Thyroid gland (tissue), 4 donors: ENCODE measurements at regions not wholly inside any gene's neighbourhood (a gene's known extent, or its start where the extent isn't known, plus 50 kb on each side); places are given as distances from the start of the nearest gene placed in this dataset.

Source experiments
- POLR2A ChIP-seq, 2 donors: fragments of 450-650 bp; IDR thresholded peaks; one replicate each; pipeline ENCODE4 v1.6.1; 2017; ENCODE audit warnings: antibody characterized with exemption in 2 of 2, mild to moderate bottlenecking in 2 of 2, moderate library complexity in 1 of 2
- TF ChIP-seq, protein P1 (sequence below), 6 experiments: fragments of 200-600 bp in 3 of 6; fragments of 450-650 bp in 3 of 6; sonication (generic) in 3 of 6; IDR thresholded peaks; one replicate each; pipeline ENCODE4 v1.5.1; 2016 to 2019; ENCODE audit warnings: antibody characterized with exemption in 6 of 6, mild to moderate bottlenecking in 2 of 6, inconsistent platforms in 1 of 6, moderate library complexity in 1 of 6

DNA sequence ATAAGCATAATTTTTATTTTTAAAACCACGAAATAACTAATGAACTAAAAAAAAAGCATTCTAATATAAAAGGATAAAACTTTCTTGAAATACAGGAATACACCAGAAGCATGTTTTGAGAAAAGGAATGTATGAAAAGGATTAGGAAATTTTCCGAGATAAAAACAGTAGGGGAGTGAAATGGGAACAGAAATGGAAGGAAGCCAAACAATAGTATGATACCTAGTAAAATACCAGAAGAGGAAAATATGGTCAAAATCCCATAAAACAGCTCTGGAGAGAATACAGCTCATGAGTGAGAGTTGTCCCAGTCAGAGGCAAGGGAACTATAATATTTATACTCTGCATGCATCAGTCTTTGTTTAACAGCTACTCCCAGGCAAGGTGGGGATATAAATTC lies 1016.2 kb downstream of the SLC6A15 start:
- TF ChIP-seq, protein P1, sequence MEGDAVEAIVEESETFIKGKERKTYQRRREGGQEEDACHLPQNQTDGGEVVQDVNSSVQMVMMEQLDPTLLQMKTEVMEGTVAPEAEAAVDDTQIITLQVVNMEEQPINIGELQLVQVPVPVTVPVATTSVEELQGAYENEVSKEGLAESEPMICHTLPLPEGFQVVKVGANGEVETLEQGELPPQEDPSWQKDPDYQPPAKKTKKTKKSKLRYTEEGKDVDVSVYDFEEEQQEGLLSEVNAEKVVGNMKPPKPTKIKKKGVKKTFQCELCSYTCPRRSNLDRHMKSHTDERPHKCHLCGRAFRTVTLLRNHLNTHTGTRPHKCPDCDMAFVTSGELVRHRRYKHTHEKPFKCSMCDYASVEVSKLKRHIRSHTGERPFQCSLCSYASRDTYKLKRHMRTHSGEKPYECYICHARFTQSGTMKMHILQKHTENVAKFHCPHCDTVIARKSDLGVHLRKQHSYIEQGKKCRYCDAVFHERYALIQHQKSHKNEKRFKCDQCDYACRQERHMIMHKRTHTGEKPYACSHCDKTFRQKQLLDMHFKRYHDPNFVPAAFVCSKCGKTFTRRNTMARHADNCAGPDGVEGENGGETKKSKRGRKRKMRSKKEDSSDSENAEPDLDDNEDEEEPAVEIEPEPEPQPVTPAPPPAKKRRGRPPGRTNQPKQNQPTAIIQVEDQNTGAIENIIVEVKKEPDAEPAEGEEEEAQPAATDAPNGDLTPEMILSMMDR (IDR thresholded peaks at IDR 0.05), result no peak
- no peak for TF ChIP-seq POLR2A (IDR thresholded peaks at IDR 0.05)
